Keratinocyte (primary cell): ENCODE measurements at regions not wholly inside any gene's neighbourhood (a gene's known extent, or its start where the extent isn't known, plus 50 kb on each side); places are given as distances from the start of the nearest gene placed in this dataset.

Experiments
- EZH2 ChIP-seq: IDR thresholded peaks from one replicate; pipeline ENCODE4 v1.6.1; 2012; ENCODE audit warnings: inconsistent platforms, mild to moderate bottlenecking, low read length, moderate library complexity
- TF ChIP-seq, protein P1 (sequence below), 3 experiments: IDR thresholded peaks in 1 of 3; conservative IDR thresholded peaks in 1 of 3; optimal IDR thresholded peaks in 1 of 3; 2 replicates in 2 of 3; 3 replicates in 1 of 3; pipeline versions ENCODE3 to v1.5.1; 2011; ENCODE audit warnings: low read length in 3 of 3, mild to moderate bottlenecking in 3 of 3, moderate library complexity in 2 of 3, control low read depth in 1 of 3, inconsistent platforms in 1 of 3; ENCODE audit not compliant: insufficient read depth in 2 of 3; ENCODE audit errors: extremely low read depth in 1 of 3

DNA sequence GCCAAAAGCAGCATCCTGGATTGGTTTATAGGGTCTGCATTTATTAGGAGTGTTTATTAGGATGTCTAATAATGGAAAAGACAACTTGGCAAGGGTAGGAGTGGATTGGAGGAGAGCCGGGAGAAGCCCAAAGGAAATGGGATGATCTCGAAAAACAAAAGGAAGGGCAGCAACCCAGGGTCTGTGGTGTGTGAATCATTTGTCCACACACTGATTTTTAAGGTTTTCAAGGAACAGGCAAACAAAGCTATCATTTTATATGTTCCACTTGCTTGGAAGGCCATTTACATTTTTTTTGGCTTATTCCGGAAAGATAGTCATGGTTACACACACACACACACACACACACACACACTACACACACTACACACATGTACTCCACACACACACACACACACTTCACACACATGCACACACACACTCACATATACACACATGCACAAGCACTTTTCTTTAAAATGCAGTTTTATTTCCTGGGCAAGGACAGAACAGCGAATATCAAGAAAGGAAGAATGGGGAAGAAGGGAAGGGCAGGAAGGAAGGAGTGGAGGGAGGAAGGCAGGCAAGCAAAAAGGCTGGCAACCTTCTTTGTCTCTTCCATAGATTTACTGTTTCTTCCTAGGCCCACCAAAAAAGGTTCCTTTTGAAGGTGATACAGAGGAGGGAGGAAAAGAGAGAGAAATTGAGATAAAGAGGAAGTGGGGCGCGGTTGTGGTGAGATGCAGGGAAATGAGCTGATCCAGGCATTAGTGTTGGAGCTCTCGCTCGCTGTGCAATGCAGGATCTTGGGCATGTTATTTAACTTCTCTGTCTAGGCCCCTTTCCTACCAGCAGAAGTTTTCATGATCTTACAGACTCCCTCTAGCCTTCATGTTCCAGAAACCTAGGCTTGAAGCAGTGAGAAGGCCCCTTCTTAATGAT, 88.6 kb upstream of the MAML3 start:
- TF ChIP-seq, protein P1, sequence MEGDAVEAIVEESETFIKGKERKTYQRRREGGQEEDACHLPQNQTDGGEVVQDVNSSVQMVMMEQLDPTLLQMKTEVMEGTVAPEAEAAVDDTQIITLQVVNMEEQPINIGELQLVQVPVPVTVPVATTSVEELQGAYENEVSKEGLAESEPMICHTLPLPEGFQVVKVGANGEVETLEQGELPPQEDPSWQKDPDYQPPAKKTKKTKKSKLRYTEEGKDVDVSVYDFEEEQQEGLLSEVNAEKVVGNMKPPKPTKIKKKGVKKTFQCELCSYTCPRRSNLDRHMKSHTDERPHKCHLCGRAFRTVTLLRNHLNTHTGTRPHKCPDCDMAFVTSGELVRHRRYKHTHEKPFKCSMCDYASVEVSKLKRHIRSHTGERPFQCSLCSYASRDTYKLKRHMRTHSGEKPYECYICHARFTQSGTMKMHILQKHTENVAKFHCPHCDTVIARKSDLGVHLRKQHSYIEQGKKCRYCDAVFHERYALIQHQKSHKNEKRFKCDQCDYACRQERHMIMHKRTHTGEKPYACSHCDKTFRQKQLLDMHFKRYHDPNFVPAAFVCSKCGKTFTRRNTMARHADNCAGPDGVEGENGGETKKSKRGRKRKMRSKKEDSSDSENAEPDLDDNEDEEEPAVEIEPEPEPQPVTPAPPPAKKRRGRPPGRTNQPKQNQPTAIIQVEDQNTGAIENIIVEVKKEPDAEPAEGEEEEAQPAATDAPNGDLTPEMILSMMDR (optimal IDR thresholded peaks at IDR 0.05 in 1 of 3, IDR thresholded peaks at IDR 0.05 in 1 of 3, conservative IDR thresholded peaks at IDR 0.05 in 1 of 3; ENCODE audit: extremely low read depth in 1 of 3, insufficient read depth in 2 of 3, low read length in 3 of 3): no peak
- TF ChIP-seq EZH2: no peak
